C4-2B (cell line): ENCODE measurements at regions not wholly inside any gene's neighbourhood (a gene's known extent, or its start where the extent isn't known, plus 50 kb on each side); places are given as distances from the start of the nearest gene placed in this dataset.
A peak's percentile ranks its signal among the peaks of the same experiment; 100 is the strongest.

ENCODE experiments used
- H3K27ac ChIP-seq: fragments of 450-650 bp; 2 replicates; pipeline ENCODE4 v1.5.1; 2017
- ZFX ChIP-seq: fragments of 450-650 bp; IDR thresholded peaks from 2 replicates; pipeline ENCODE4 v1.6.1; 2017
- TF ChIP-seq, protein P1 (sequence below): fragments of 450-650 bp; conservative IDR thresholded peaks from 2 replicates; pipeline ENCODE4 v1.5.1; 2017; ENCODE audit warnings: mild to moderate bottlenecking

DNA sequence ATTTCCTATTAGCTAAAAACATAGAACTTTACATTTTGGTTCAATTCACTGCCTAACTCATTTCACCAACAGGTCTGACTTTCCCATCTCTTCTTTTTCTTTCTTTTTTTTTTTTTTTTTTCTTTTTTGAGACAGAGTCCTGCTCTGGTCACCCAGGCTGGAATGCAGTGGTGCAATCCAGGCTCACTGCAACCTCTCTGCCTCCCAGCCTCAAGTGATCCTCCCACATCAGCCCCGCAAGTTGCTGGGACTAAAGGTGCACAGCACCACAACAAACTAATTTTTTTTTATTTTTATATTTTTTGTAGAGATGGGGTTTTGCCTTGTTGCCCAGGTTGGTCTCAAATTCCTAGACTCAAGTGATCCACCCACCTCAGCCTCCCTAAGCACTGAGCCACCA is 57.8 kb upstream of the HNRNPA3 start:
- H3K27ac ChIP-seq = no peak overlapping the region
- TF ChIP-seq, protein P1, sequence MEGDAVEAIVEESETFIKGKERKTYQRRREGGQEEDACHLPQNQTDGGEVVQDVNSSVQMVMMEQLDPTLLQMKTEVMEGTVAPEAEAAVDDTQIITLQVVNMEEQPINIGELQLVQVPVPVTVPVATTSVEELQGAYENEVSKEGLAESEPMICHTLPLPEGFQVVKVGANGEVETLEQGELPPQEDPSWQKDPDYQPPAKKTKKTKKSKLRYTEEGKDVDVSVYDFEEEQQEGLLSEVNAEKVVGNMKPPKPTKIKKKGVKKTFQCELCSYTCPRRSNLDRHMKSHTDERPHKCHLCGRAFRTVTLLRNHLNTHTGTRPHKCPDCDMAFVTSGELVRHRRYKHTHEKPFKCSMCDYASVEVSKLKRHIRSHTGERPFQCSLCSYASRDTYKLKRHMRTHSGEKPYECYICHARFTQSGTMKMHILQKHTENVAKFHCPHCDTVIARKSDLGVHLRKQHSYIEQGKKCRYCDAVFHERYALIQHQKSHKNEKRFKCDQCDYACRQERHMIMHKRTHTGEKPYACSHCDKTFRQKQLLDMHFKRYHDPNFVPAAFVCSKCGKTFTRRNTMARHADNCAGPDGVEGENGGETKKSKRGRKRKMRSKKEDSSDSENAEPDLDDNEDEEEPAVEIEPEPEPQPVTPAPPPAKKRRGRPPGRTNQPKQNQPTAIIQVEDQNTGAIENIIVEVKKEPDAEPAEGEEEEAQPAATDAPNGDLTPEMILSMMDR = no peak
- no peak for TF ChIP-seq ZFX

DNA sequence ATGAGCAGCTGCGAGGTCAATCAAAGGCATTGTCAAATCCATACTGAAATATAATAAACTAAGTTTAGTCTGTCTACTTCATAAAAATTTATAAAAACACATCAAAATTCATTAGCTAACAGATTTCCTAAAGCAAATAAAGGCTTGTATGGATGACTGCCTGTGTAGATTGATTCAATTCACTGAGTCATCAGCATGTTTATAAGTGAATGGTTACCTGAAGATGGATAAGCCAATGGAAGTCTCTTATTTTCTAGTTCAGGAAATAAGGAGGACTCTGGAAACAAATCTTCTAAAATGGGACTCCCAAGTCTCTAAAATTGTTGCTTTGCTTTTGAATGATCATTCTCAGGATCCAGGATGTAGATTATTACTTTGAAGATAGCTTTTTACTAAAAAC is 57.0 kb upstream of the HNRNPA3 start:
- no peak overlapping the region for H3K27ac ChIP-seq
- TF ChIP-seq, protein P1 = no peak
- TF ChIP-seq ZFX = no peak

DNA sequence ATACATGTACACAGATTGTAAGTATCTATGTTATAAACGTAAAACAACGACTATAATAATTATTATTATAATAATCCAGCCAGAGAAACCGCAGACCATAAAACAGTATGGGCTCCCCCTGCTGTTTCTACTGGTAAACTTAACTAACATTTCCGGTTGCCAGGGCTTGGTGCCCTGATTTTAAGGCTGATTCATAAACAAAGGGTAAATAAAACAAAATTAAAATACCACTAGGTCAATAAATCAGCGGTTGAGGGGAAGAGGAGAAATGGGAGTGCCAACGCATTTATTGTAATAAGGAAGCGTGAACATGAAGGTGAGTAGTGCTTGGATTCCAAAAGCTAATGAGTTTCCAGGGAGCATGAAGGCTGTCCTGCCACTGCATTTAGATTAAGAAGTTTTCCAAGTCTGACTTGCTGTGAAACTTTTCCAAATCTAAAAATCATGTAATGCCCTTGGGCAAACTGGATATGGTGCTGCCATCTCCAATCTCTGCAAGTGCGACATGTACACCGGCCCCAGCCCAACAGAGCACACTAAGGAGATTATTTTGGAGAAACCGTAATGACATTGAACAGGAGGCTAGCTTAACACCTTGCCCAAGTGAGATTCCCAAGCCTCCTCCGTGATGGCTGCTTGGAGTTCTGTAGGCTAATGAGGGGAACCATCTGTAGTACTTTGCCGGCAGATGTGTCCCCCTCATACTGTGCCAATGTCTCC is 50.7 kb upstream of the HNRNPA3 start:
- TF ChIP-seq ZFX = no peak
- TF ChIP-seq, protein P1 = peak; percentile 77
- no peak overlapping the region for H3K27ac ChIP-seq
